H9 (cell line): ENCODE measurements at regions not wholly inside any gene's neighbourhood (a gene's known extent, or its start where the extent isn't known, plus 50 kb on each side); places are given as distances from the start of the nearest gene placed in this dataset.

Source experiments
- DNase-seq: peaks from one replicate; pipeline ENCODE4 v3.0.0-alpha.2; 2017
- H2AFZ ChIP-seq: one replicate; pipeline ENCODE4 v1.6.1; 2013; ENCODE audit warnings: mild to moderate bottlenecking, low read length, control low read depth, moderate library complexity
- H2AK5ac ChIP-seq: 2 replicates; pipeline ENCODE4 v1.6.1; 2013; ENCODE audit warnings: low read length, control low read depth, mixed read lengths; ENCODE audit not compliant: insufficient read length
- H2BK120ac ChIP-seq: one replicate; pipeline ENCODE4 v1.6.1; 2013; ENCODE audit warnings: low read depth, mild to moderate bottlenecking, low read length, control low read depth, inconsistent platforms; ENCODE audit not compliant: poor library complexity, severe bottlenecking
- H2BK12ac ChIP-seq: 2 replicates; pipeline ENCODE4 v1.6.1; 2013; ENCODE audit warnings: low read length, control low read depth, mixed read lengths, low read depth; ENCODE audit not compliant: insufficient read length
- H2BK15ac ChIP-seq: 2 replicates; pipeline ENCODE4 v1.6.1; 2013; ENCODE audit warnings: low read depth, low read length, control low read depth
- H2BK20ac ChIP-seq: one replicate; pipeline ENCODE4 v1.6.1; 2013; ENCODE audit warnings: low read depth, mild to moderate bottlenecking, low read length, control low read depth, inconsistent platforms; ENCODE audit not compliant: poor library complexity, severe bottlenecking
- H2BK5ac ChIP-seq: 2 replicates; pipeline ENCODE4 v1.6.1; 2013; ENCODE audit warnings: low read length, control low read depth, mixed read lengths; ENCODE audit not compliant: insufficient read length
- H3K14ac ChIP-seq: 2 replicates; pipeline ENCODE4 v1.6.1; 2013; ENCODE audit warnings: low read length, control low read depth; ENCODE audit not compliant: insufficient read depth
- H3K18ac ChIP-seq: 2 replicates; pipeline ENCODE4 v1.6.1; 2013; ENCODE audit warnings: low read depth, mild to moderate bottlenecking, mixed read lengths, low read length, control low read depth; ENCODE audit not compliant: insufficient read length
- H3K23ac ChIP-seq: 2 replicates; pipeline ENCODE4 v1.6.1; 2013; ENCODE audit warnings: low read length, control low read depth, mixed read lengths, low read depth; ENCODE audit not compliant: insufficient read length
- H3K23me2 ChIP-seq: 2 replicates; pipeline ENCODE4 v1.6.1; 2013; ENCODE audit warnings: low read depth, mild to moderate bottlenecking, mixed read lengths, low read length, control low read depth; ENCODE audit not compliant: insufficient read length, poor library complexity, severe bottlenecking
- H3K27ac ChIP-seq: 2 replicates; pipeline ENCODE4 v1.5.1; 2013; ENCODE audit warnings: low read length, control low read depth, mixed read lengths, low read depth; ENCODE audit not compliant: insufficient read length
- H3K27me3 ChIP-seq: 2 replicates; pipeline ENCODE4 v1.6.1; 2013; ENCODE audit warnings: low read length, control low read depth, inconsistent platforms; ENCODE audit not compliant: insufficient read depth
- H3K4ac ChIP-seq: 2 replicates; pipeline ENCODE4 v1.6.1; 2013; ENCODE audit warnings: low read depth, mild to moderate bottlenecking, control low read depth, inconsistent platforms, low read length, moderate library complexity
- H3K4me1 ChIP-seq: 2 replicates; pipeline ENCODE4 v1.6.1; 2013; ENCODE audit warnings: low read length, control low read depth, inconsistent platforms; ENCODE audit not compliant: insufficient read depth
- H3K4me2 ChIP-seq: 2 replicates; pipeline ENCODE4 v1.6.1; 2013; ENCODE audit warnings: low read length, control low read depth, mixed read lengths; ENCODE audit not compliant: insufficient read length, insufficient read depth
- H3K56ac ChIP-seq: 2 replicates; pipeline ENCODE4 v1.6.1; 2013; ENCODE audit warnings: low read depth, mild to moderate bottlenecking, mixed read lengths, low read length, control low read depth; ENCODE audit not compliant: insufficient read length
- H3K79me1 ChIP-seq: 2 replicates; pipeline ENCODE4 v1.6.1; 2013; ENCODE audit warnings: low read depth, mild to moderate bottlenecking, moderate library complexity, low read length, control low read depth, inconsistent platforms; ENCODE audit not compliant: insufficient read depth, poor library complexity, severe bottlenecking
- H3K79me2 ChIP-seq: 2 replicates; pipeline ENCODE4 v1.6.1; 2013; ENCODE audit warnings: low read length, control low read depth, inconsistent platforms; ENCODE audit not compliant: insufficient read depth
- H3K9ac ChIP-seq: 2 replicates; pipeline ENCODE4 v1.6.1; 2013; ENCODE audit warnings: low read length, control low read depth, mixed read lengths; ENCODE audit not compliant: insufficient read length; ENCODE audit errors: extremely low read depth
- H3K9me3 ChIP-seq: one replicate; pipeline ENCODE4 v1.6.1; 2013; ENCODE audit warnings: low read depth, low read length, inconsistent platforms; ENCODE audit not compliant: control insufficient read depth
- H3T11ph ChIP-seq: one replicate; pipeline ENCODE4 v1.6.1; 2013; ENCODE audit warnings: mild to moderate bottlenecking, low read length, control low read depth, inconsistent platforms
- H4K20me1 ChIP-seq: one replicate; pipeline ENCODE4 v1.6.1; 2013; ENCODE audit not compliant: control insufficient read depth, insufficient read length, insufficient read depth
- H4K5ac ChIP-seq: 2 replicates; pipeline ENCODE4 v1.6.1; 2013; ENCODE audit warnings: low read depth, mild to moderate bottlenecking, mixed read lengths, low read length, control low read depth; ENCODE audit not compliant: insufficient read length
- H4K8ac ChIP-seq: replicated peaks from 2 replicates; pipeline ENCODE4 v1.6.1; 2013; ENCODE audit warnings: low read length, control low read depth, mixed read lengths, low read depth; ENCODE audit not compliant: insufficient read length
- H4K91ac ChIP-seq: 2 replicates; pipeline ENCODE4 v1.6.1; 2013; ENCODE audit warnings: low read depth, mild to moderate bottlenecking, moderate library complexity, mixed read lengths, low read length, control low read depth; ENCODE audit not compliant: insufficient read length
- H3K27ac Mint-ChIP-seq, 3 experiments: 2 replicates in 2 of 3; 3 replicates in 1 of 3; pipeline ENCODE4 v1.8.0; 2020 to 2021; ENCODE audit warnings: mixed read lengths in 3 of 3, mild to moderate bottlenecking in 1 of 3, moderate library complexity in 1 of 3
- H3K27me3 Mint-ChIP-seq: 2 replicates; pipeline ENCODE4 v1.8.0; 2021; ENCODE audit warnings: low read depth, mild to moderate bottlenecking, moderate library complexity, mixed read lengths
- H3K36me3 Mint-ChIP-seq, 3 experiments: 2 replicates in 2 of 3; 3 replicates in 1 of 3; pipeline ENCODE4 v1.8.0; 2020 to 2021; ENCODE audit warnings: low read depth in 3 of 3, mixed read lengths in 3 of 3; ENCODE audit not compliant: insufficient read depth in 1 of 3
- H3K4me1 Mint-ChIP-seq, 2 experiments: 2 replicates each; pipeline ENCODE4 v1.8.0; 2020; ENCODE audit warnings: mixed read lengths in 2 of 2
- H3K4me3 Mint-ChIP-seq, 2 experiments: 2 replicates in 1 of 2; 3 replicates in 1 of 2; pipeline ENCODE4 v1.8.0; 2020 to 2021; ENCODE audit warnings: mild to moderate bottlenecking in 2 of 2, mixed read lengths in 2 of 2, moderate library complexity in 1 of 2
- H3K9me3 Mint-ChIP-seq, 2 experiments: 2 replicates in 1 of 2; 3 replicates in 1 of 2; pipeline ENCODE4 v1.8.0; 2020; ENCODE audit warnings: mild to moderate bottlenecking in 2 of 2, mixed read lengths in 2 of 2, moderate library complexity in 1 of 2
- WGBS: extraction: QIAGEN DNeasy Blood & Tissue Kit; methylation state at CpG from one replicate; pipeline ENCODE4 v1.1.7; 2013; ENCODE audit warnings: missing lambda C conversion rate, low lambda C conversion rate, mixed read lengths; ENCODE audit not compliant: insufficient read length; ENCODE audit errors: extremely low coverage; 5-methylcytosine and 5-hydroxymethylcytosine counted together
- TF ChIP-seq, protein P1 (sequence below): fragments of 200-600 bp; sonication (generic); conservative IDR thresholded peaks from 3 replicates; pipeline ENCODE4 v1.8.0; 2021; ENCODE audit warnings: antibody characterized with exemption, mild to moderate bottlenecking

DNA sequence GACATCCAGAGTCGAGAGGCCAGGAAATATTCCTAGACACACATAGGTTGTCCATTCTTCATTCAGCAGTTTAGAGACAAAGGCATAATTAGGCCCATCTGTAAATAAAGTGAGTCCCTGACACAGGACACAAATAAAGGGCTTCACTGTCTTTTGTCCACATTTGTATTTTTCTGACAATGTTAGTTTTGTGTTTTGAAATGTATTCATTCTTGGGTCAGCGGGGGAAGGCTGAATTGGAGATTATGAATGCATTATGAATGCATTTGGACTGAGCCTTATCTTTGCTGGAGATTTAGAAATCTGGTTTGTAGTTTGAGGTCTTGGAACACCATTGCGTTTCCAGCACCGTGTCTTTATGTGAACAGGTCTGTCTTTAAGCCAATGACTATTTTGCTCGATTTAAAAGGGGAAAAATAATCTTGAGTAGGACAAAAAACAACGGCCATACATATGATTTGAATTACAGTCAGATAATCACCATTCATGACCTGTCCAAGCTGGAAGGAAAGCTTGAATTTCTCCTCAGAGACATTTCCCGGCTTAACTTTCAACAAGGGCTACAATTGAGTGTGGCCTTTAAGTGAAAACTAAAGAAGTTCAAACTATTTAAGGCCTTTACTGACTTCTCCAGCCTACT lies 334.8 kb downstream of the WDR11 start:
- H3K4me3 Mint-ChIP-seq = no peak overlapping the region

More for the DNA sequence above, 334.8 kb downstream of the WDR11 start:
- H3K23ac ChIP-seq = no peak overlapping the region
- no peaks in the 10 kb centered on the region for H3K4me1 ChIP-seq
- TF ChIP-seq, protein P1, sequence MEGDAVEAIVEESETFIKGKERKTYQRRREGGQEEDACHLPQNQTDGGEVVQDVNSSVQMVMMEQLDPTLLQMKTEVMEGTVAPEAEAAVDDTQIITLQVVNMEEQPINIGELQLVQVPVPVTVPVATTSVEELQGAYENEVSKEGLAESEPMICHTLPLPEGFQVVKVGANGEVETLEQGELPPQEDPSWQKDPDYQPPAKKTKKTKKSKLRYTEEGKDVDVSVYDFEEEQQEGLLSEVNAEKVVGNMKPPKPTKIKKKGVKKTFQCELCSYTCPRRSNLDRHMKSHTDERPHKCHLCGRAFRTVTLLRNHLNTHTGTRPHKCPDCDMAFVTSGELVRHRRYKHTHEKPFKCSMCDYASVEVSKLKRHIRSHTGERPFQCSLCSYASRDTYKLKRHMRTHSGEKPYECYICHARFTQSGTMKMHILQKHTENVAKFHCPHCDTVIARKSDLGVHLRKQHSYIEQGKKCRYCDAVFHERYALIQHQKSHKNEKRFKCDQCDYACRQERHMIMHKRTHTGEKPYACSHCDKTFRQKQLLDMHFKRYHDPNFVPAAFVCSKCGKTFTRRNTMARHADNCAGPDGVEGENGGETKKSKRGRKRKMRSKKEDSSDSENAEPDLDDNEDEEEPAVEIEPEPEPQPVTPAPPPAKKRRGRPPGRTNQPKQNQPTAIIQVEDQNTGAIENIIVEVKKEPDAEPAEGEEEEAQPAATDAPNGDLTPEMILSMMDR = no peak
- no peak overlapping the region for H3K56ac ChIP-seq
- Mint-ChIP-seq H3K27ac (no peak overlapping the region), H3K36me3 (no peaks in the 10 kb centered on the region), H3K27me3 (no peaks in the 10 kb centered on the region), H3K4me1 (peaks cover 3 to 5% of the 10 kb centered on the region in 2 experiments; a peak in 3 of 4 replicates), H3K9me3 (no peaks in the 10 kb centered on the region)
- H2BK15ac ChIP-seq = no peak overlapping the region
- WGBS = no CpG with 5 or more reads among the region's 7 CpGs
- no peak for DNase-seq
- no peaks in the 10 kb centered on the region for H3K79me2 ChIP-seq
- no peak overlapping the region for H3K9ac ChIP-seq
- no peak overlapping the region for H3K4ac ChIP-seq
- H3K79me1 ChIP-seq = no peaks in the 10 kb centered on the region
- no peak overlapping the region for H2AK5ac ChIP-seq
- no peak overlapping the region for H3K27ac ChIP-seq
- H2BK20ac ChIP-seq = no peak overlapping the region
- H3K14ac ChIP-seq = no peak overlapping the region
- no peak overlapping the region for H4K5ac ChIP-seq
- H3K27me3 ChIP-seq = no peaks in the 10 kb centered on the region
- H2AFZ ChIP-seq = no peak overlapping the region
- H3K4me2 ChIP-seq = no peak overlapping the region
- no peaks in the 10 kb centered on the region for H3K9me3 ChIP-seq
- H3K23me2 ChIP-seq = no peaks in the 10 kb centered on the region
- H2BK5ac ChIP-seq = no peak overlapping the region
- H2BK120ac ChIP-seq = no peak overlapping the region
- H3K18ac ChIP-seq = no peak overlapping the region
- H4K91ac ChIP-seq = no peak overlapping the region
- no peaks in the 10 kb centered on the region for H4K20me1 ChIP-seq
- no peak overlapping the region for H4K8ac ChIP-seq
- H2BK12ac ChIP-seq = no peak overlapping the region
- H3T11ph ChIP-seq = no peak overlapping the region
